Natural killer cell (primary cell): ENCODE measurements at regions not wholly inside any gene's neighbourhood (a gene's known extent, or its start where the extent isn't known, plus 50 kb on each side); places are given as distances from the start of the nearest gene placed in this dataset.

Source experiments
- ATAC-seq, 3 donors: fragments of 150-1000 bp in 2 of 3; fragments of 200-7000 bp in 1 of 3; cut with Tn5 transposase; 1 replicate in 1 of 3; 2 replicates in 2 of 3; pipeline ENCODE4 v1.10.0; 2021; ENCODE audit warnings: mild to moderate bottlenecking in 2 of 3, moderate library complexity in 2 of 3
- DNase-seq, 2 donors: peaks; one replicate each; pipeline versions ENCODE4 v3.0.0 to v3.0.0-alpha.2; 2013 to 2021; ENCODE audit warnings: mixed read lengths in 1 of 2
- H3K27ac ChIP-seq: one replicate; pipeline ENCODE4 v1.5.1; 2013; ENCODE audit warnings: mild to moderate bottlenecking, low read length
- H3K27me3 ChIP-seq: one replicate; pipeline ENCODE4 v1.6.1; 2013; ENCODE audit warnings: low read length; ENCODE audit not compliant: control insufficient read depth, insufficient read depth
- H3K36me3 ChIP-seq: one replicate; pipeline ENCODE4 v1.6.1; 2013; ENCODE audit warnings: low read length; ENCODE audit not compliant: control insufficient read depth, insufficient read depth
- H3K4me1 ChIP-seq: one replicate; pipeline ENCODE4 v1.6.1; 2013; ENCODE audit warnings: low read length; ENCODE audit not compliant: control insufficient read depth, insufficient read depth
- H3K4me3 ChIP-seq: one replicate; pipeline ENCODE4 v1.5.1; 2013; ENCODE audit warnings: low read length
- H3K9me3 ChIP-seq: one replicate; pipeline ENCODE4 v1.6.1; 2013; ENCODE audit warnings: low read length; ENCODE audit not compliant: control insufficient read depth, insufficient read depth
- H3K27ac Mint-ChIP-seq, 2 donors: one replicate each; pipeline ENCODE4 v1.8.0; 2022; ENCODE audit warnings: mild to moderate bottlenecking in 2 of 2, mixed read lengths in 2 of 2, moderate library complexity in 1 of 2
- H3K27me3 Mint-ChIP-seq, 2 donors: one replicate each; pipeline ENCODE4 v1.8.0; 2022; ENCODE audit warnings: low read depth in 2 of 2, mixed read lengths in 2 of 2
- H3K36me3 Mint-ChIP-seq: one replicate; pipeline ENCODE4 v1.8.0; 2022; ENCODE audit warnings: mixed read lengths
- H3K4me1 Mint-ChIP-seq, 2 donors: one replicate each; pipeline ENCODE4 v1.8.0; 2022; ENCODE audit warnings: mixed read lengths in 2 of 2
- H3K4me3 Mint-ChIP-seq: one replicate; pipeline ENCODE4 v1.8.0; 2022; ENCODE audit warnings: mild to moderate bottlenecking, moderate library complexity, mixed read lengths
- H3K9me3 Mint-ChIP-seq, 2 donors: one replicate each; pipeline ENCODE4 v1.8.0; 2022; ENCODE audit warnings: mixed read lengths in 2 of 2
- WGBS: methylation state at CpG from one replicate; pipeline ENCODE4 v1.1.7; 2013; ENCODE audit warnings: missing lambda C conversion rate; ENCODE audit not compliant: insufficient coverage; 5-methylcytosine and 5-hydroxymethylcytosine counted together
- intact Hi-C: fragments of 100-400 bp; cut with micrococcal nuclease; formaldehyde crosslinking; loops from one replicate; pipeline ENCODE4 v1.14.2; 2022
- TF ChIP-seq, protein P1 (sequence below): fragments of 200-600 bp; IDR thresholded peaks from one replicate; pipeline ENCODE4 v1.8.0; 2022; ENCODE audit warnings: antibody characterized with exemption

DNA sequence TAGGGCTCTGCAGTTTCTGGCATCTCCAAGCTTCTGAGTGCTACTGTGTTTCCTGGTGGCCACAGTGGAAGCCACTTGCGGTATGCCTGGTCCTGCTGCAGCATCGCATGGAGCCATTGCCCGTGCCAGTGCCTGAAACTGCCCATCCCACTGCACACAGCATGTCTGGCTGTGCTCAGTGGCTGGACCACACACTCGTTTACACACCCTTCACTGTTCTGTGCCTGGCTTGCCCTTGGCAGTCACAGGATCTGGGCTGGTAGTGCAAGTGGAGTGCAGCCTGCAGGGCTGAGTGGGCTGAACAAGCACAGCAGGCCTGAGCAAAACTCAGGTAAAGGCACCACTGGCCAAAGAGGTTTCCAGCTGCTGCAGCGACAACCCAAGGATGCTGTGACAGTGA, 600.0 kb downstream of the SI start:
- Mint-ChIP-seq H3K27ac (no peak overlapping the region), H3K4me3 (no peak overlapping the region), H3K4me1 (no peaks in the 10 kb centered on the region), H3K36me3 (no peaks in the 10 kb centered on the region), H3K9me3 (peaks cover 13 to 26% of the 10 kb centered on the region in 2 donors), H3K27me3 (no peaks in the 10 kb centered on the region)
- DNase-seq = no peak
- no peaks in the 10 kb centered on the region for H3K27me3 ChIP-seq
- TF ChIP-seq, protein P1, sequence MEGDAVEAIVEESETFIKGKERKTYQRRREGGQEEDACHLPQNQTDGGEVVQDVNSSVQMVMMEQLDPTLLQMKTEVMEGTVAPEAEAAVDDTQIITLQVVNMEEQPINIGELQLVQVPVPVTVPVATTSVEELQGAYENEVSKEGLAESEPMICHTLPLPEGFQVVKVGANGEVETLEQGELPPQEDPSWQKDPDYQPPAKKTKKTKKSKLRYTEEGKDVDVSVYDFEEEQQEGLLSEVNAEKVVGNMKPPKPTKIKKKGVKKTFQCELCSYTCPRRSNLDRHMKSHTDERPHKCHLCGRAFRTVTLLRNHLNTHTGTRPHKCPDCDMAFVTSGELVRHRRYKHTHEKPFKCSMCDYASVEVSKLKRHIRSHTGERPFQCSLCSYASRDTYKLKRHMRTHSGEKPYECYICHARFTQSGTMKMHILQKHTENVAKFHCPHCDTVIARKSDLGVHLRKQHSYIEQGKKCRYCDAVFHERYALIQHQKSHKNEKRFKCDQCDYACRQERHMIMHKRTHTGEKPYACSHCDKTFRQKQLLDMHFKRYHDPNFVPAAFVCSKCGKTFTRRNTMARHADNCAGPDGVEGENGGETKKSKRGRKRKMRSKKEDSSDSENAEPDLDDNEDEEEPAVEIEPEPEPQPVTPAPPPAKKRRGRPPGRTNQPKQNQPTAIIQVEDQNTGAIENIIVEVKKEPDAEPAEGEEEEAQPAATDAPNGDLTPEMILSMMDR = no peak
- no peak overlapping the region for H3K4me3 ChIP-seq
- intact Hi-C loops = no loop called here
- no peaks in the 10 kb centered on the region for H3K4me1 ChIP-seq
- WGBS = 83% methylated on average over 5 of the region's 5 CpGs
- H3K36me3 ChIP-seq = no peaks in the 10 kb centered on the region
- H3K9me3 ChIP-seq = peaks cover 15% of the 10 kb centered on the region
- no peak overlapping the region for H3K27ac ChIP-seq
- ATAC-seq = no peak

DNA sequence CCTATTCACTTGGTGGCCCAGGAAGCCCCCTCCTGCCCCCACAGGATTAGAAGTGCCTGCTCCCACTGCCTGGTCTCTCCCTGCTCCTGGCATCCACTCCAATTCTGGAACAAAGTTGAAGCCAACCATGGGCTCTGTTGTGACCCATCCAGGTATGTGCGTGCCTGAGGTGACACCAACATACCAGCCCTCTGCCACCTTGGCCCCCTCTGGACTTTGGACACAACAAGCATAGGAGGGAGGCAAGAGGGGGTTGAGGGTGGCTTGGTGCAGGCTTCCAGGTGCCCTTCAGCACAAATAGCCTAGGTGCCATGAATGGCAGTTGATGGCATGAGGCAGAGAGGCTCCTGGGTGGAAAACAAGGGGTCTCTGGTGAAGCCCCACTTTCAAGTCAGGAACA, 600.9 kb downstream of the SI start:
- Histone ChIP-seq H3K9me3 (peaks cover 15% of the 10 kb centered on the region), H3K27me3 (no peaks in the 10 kb centered on the region), H3K36me3 (no peaks in the 10 kb centered on the region), H3K4me1 (no peaks in the 10 kb centered on the region), H3K27ac (no peak overlapping the region), H3K4me3 (no peak overlapping the region)
- Mint-ChIP-seq H3K4me3 (no peak overlapping the region), H3K36me3 (no peaks in the 10 kb centered on the region), H3K27me3 (no peaks in the 10 kb centered on the region), H3K27ac (no peak overlapping the region), H3K9me3 (peaks cover 11 to 24% of the 10 kb centered on the region in 2 donors), H3K4me1 (no peaks in the 10 kb centered on the region)
- no peak for DNase-seq
- TF ChIP-seq, protein P1 = no peak
- no peak for ATAC-seq
- intact Hi-C loops = no loop called here
- no CpG with 5 or more reads among the region's 1 CpG for WGBS

DNA sequence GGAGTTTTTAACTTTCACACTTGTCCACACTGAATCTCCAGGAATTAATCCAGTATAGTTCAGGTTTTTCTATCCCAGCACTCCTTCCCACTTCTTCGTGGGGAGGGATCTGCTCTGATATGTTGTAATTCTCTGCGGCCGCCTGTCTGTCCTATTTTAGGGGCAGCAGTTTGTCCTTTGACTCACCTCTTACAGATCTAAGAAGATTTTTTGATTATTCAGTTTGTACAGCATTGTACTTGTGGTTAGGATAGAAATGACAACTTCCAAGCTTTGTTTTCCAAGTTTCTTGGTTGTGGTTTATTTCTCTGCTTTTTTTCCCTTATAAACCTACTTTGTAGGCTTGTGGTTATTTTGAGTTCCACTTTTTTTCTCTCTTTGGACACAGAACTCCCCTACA, 601.7 kb downstream of the SI start:
- Histone ChIP-seq H3K36me3 (no peaks in the 10 kb centered on the region), H3K27ac (no peak overlapping the region), H3K9me3 (peaks cover 15% of the 10 kb centered on the region), H3K4me1 (no peaks in the 10 kb centered on the region), H3K4me3 (no peak overlapping the region), H3K27me3 (no peaks in the 10 kb centered on the region)
- DNase-seq = no peak
- TF ChIP-seq, protein P1 = no peak
- no peaks in the 10 kb centered on the region for H3K4me1 Mint-ChIP-seq
- WGBS = 90% methylated on average over 3 of the region's 3 CpGs
- no peak for ATAC-seq
- no peak overlapping the region for H3K27ac Mint-ChIP-seq
- H3K27me3 Mint-ChIP-seq = no peaks in the 10 kb centered on the region
- no peaks in the 10 kb centered on the region for H3K36me3 Mint-ChIP-seq
- intact Hi-C loops = no loop called here
- H3K9me3 Mint-ChIP-seq = peaks cover 7 to 18% of the 10 kb centered on the region in 2 donors
- H3K4me3 Mint-ChIP-seq = no peak overlapping the region

DNA sequence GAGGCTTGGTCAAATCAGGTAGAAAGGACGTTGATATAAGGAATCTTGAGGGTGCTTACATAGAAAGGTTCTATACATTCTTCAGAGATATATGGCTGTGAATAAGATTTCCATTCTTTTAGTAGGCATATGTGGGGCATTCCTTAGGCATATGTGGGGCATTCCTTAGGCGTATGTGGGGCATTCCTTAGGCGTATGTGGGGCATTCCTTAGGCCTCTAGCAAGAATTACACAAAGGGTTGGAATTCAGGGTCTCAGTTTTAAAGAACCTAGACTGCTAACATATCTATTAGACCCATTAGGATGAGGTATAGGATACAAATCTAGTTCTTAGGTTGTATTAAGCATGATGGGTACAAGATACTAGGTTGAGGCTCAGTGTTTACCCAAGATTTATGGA, 607.8 kb downstream of the SI start:
- H3K27ac Mint-ChIP-seq = no peak overlapping the region
- no peaks in the 10 kb centered on the region for H3K27me3 ChIP-seq
- H3K9me3 Mint-ChIP-seq = peaks cover 3 to 28% of the 10 kb centered on the region in 2 donors
- H3K27ac ChIP-seq = no peak overlapping the region
- intact Hi-C loops = no loop called here
- no peak overlapping the region for H3K4me3 Mint-ChIP-seq
- no peaks in the 10 kb centered on the region for H3K4me1 ChIP-seq
- no peak overlapping the region for H3K4me3 ChIP-seq
- no peaks in the 10 kb centered on the region for H3K27me3 Mint-ChIP-seq
- DNase-seq = no peak
- 61% methylated on average over 1 of the region's 3 CpGs for WGBS
- H3K36me3 ChIP-seq = no peaks in the 10 kb centered on the region
- H3K4me1 Mint-ChIP-seq = no peaks in the 10 kb centered on the region
- H3K36me3 Mint-ChIP-seq = no peaks in the 10 kb centered on the region
- peaks cover 4% of the 10 kb centered on the region for H3K9me3 ChIP-seq
- TF ChIP-seq, protein P1 = no peak
- ATAC-seq = no peak
